ENCODE measurements at regions not wholly inside any gene's neighbourhood (a gene's known extent, or its start where the extent isn't known, plus 50 kb on each side); places are given as distances from the start of the nearest gene placed in this dataset.

GRCh38 chr6:113288409-113288808, 568.7 kb upstream of the MARCKS start:
- DNase-seq (ENCODE audit: low read depth in 2 of 2): no peak

- no peak for DNase-seq (ENCODE audit: low read depth in 2 of 2)
Observed at GRCh38 chr6:113289166-113289565, 568.0 kb upstream of the MARCKS start.

- DNase-seq (ENCODE audit: low read depth in 2 of 2): no peak
Observed at GRCh38 chr6:113290684-113291083, 566.5 kb upstream of the MARCKS start.

GRCh38 chr6:113291751-113292445, 565.2 kb upstream of the MARCKS start:
- DNase-seq (ENCODE audit: low read depth in 2 of 2): no peak

GRCh38 chr6:113292646-113293422, 564.3 kb upstream of the MARCKS start:
- no peak for DNase-seq (ENCODE audit: low read depth in 2 of 2)

- no peak for DNase-seq (ENCODE audit: low read depth in 2 of 2)
Observed at GRCh38 chr6:113293423-113293740, 563.8 kb upstream of the MARCKS start.

- DNase-seq (ENCODE audit: low read depth in 2 of 2): no peak
Observed at GRCh38 chr6:113299531-113299930, 557.6 kb upstream of the MARCKS start.

GRCh38 chr6:113301651-113302050, 555.5 kb upstream of the MARCKS start:
- no peak for DNase-seq (ENCODE audit: low read depth in 2 of 2)

GRCh38 chr6:113304116-113304515, 553.0 kb upstream of the MARCKS start:
- DNase-seq (ENCODE audit: low read depth in 2 of 2): no peak

- DNase-seq (ENCODE audit: low read depth in 2 of 2): peak; percentile 34 to 46
Observed at GRCh38 chr6:113306552-113307145, 550.5 kb upstream of the MARCKS start.

- no peak for DNase-seq (ENCODE audit: low read depth in 2 of 2)
Observed at GRCh38 chr6:113308266-113308665, 548.9 kb upstream of the MARCKS start.

- DNase-seq (ENCODE audit: low read depth in 2 of 2): no peak
Observed at GRCh38 chr6:113313841-113314240, 543.3 kb upstream of the MARCKS start.

- no peak for DNase-seq (ENCODE audit: low read depth in 2 of 2)
Observed at GRCh38 chr6:113315165-113315564, 542.0 kb upstream of the MARCKS start.

- no peak for DNase-seq (ENCODE audit: low read depth in 2 of 2)
Observed at GRCh38 chr6:113315879-113316278, 541.3 kb upstream of the MARCKS start.

GRCh38 chr6:113317442-113317841, 539.7 kb upstream of the MARCKS start:
- no peak for DNase-seq (ENCODE audit: low read depth in 2 of 2)

- DNase-seq (ENCODE audit: low read depth in 2 of 2): peak in 1 of 2 donors; percentile 30
Observed at GRCh38 chr6:113317891-113318574, 539.1 kb upstream of the MARCKS start.

GRCh38 chr6:113318575-113318917, 538.6 kb upstream of the MARCKS start:
- peak; percentile 11 to 72 for DNase-seq (ENCODE audit: low read depth in 2 of 2)

GRCh38 chr6:113320653-113321052, 536.5 kb upstream of the MARCKS start:
- DNase-seq (ENCODE audit: low read depth in 2 of 2): no peak

GRCh38 chr6:113326781-113327180, 530.4 kb upstream of the MARCKS start:
- no peak for DNase-seq (ENCODE audit: low read depth in 2 of 2)

GRCh38 chr6:113328886-113329381, 528.2 kb upstream of the MARCKS start:
- no peak for DNase-seq (ENCODE audit: low read depth in 2 of 2)

GRCh38 chr6:113329942-113330635, 527.1 kb upstream of the MARCKS start:
- DNase-seq (ENCODE audit: low read depth in 2 of 2): no peak

- no peak for DNase-seq (ENCODE audit: low read depth in 2 of 2)
Observed at GRCh38 chr6:113330636-113330946, 526.6 kb upstream of the MARCKS start.

Measured in lung microvascular endothelial cell (primary cell).